Smooth muscle cell (in vitro differentiated cells): ENCODE measurements at regions not wholly inside any gene's neighbourhood (a gene's known extent, or its start where the extent isn't known, plus 50 kb on each side); places are given as distances from the start of the nearest gene placed in this dataset.

Experiments used
- DNase-seq: peaks from one replicate; lab custom pipeline; 2025; ENCODE audit not compliant: unreplicated experiment; lab: John Stamatoyannopoulos, UW
- H2AFZ ChIP-seq: fragments of 200-600 bp; sonication (generic); 2 replicates; pipeline ENCODE4 v1.6.0; 2016; ENCODE audit warnings: antibody characterized with exemption, low read depth, mild to moderate bottlenecking
- H3F3A ChIP-seq: fragments of 200-600 bp; sonication (generic); 2 replicates; pipeline ENCODE4 v1.6.0; 2017; ENCODE audit warnings: antibody characterized with exemption, low read depth
- H3K27ac ChIP-seq: fragments of 200-600 bp; sonication (generic); 2 replicates; pipeline ENCODE4 v1.5.1; 2016; ENCODE audit warnings: low read depth, mild to moderate bottlenecking
- H3K27me3 ChIP-seq: fragments of 200-600 bp; sonication (generic); 2 replicates; pipeline ENCODE4 v1.6.1; 2016; ENCODE audit warnings: low read depth, mild to moderate bottlenecking
- H3K36me3 ChIP-seq: fragments of 200-600 bp; sonication (generic); 2 replicates; pipeline ENCODE4 v1.5.1; 2016; ENCODE audit warnings: low read depth
- H3K4me1 ChIP-seq: fragments of 200-600 bp; sonication (generic); 2 replicates; pipeline ENCODE4 v1.5.1; 2016; ENCODE audit warnings: low read depth
- H3K4me2 ChIP-seq: fragments of 200-600 bp; sonication (generic); 2 replicates; pipeline ENCODE4 v1.6.0; 2016; ENCODE audit warnings: mild to moderate bottlenecking
- H3K4me3 ChIP-seq: fragments of 200-600 bp; sonication (generic); 2 replicates; pipeline ENCODE4 v1.5.1; 2016; ENCODE audit warnings: mild to moderate bottlenecking
- H3K79me2 ChIP-seq: fragments of 200-600 bp; sonication (generic); 2 replicates; pipeline ENCODE4 v1.6.0; 2016; ENCODE audit warnings: low read depth, mild to moderate bottlenecking
- H3K9ac ChIP-seq: fragments of 200-600 bp; sonication (generic); 2 replicates; pipeline ENCODE4 v1.6.0; 2016; ENCODE audit warnings: low read depth
- H3K9me3 ChIP-seq: fragments of 200-600 bp; sonication (generic); replicated peaks from 2 replicates; pipeline ENCODE4 v1.5.1; 2016; ENCODE audit warnings: low read depth
- H4K20me1 ChIP-seq: fragments of 200-600 bp; sonication (generic); 2 replicates; pipeline ENCODE4 v1.6.0; 2016; ENCODE audit warnings: low read depth
- CTCF ChIP-seq: fragments of 200-600 bp; sonication (generic); IDR thresholded peaks from 2 replicates; pipeline ENCODE4 v1.5.1; 2017; ENCODE audit warnings: borderline replicate concordance, mild to moderate bottlenecking, antibody characterized with exemption; ENCODE audit not compliant: insufficient read depth, poor library complexity, severe bottlenecking
- WGBS: methylation state at CpG from one replicate; pipeline ENCODE4 v1.1.7; 2016; ENCODE audit warnings: low lambda C conversion rate; 5-methylcytosine and 5-hydroxymethylcytosine counted together

DNA sequence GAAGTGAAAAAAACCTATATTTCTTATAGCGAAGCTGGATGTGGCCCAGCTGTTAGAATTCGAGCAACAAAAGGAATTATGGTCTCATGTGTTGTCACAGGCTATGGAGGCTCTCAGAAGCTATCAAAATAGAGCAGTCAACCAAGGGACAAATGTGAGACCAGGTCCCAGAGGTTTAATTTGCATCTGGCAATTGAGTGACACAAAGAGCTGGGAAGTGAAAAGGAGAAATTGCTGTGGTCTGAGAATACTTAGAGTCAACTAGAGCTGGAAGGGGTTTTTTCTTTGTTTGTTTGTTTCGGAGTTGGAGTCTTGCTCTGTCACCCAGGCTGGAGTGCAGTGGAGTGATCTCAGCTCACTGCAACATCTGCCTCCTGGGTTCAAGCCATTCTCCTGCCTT lies 61.3 kb upstream of the SMAD3 start:
- TF ChIP-seq CTCF, result no peak
- WGBS, result 93% methylated on average over 3 of the region's 3 CpGs
- no peak for DNase-seq
- no peaks in the 10 kb centered on the region for H4K20me1 ChIP-seq
- no peak overlapping the region for H3K4me3 ChIP-seq
- no peaks in the 10 kb centered on the region for H3K4me1 ChIP-seq
- H3K9ac ChIP-seq, result no peak overlapping the region
- no peak overlapping the region for H2AFZ ChIP-seq
- H3K36me3 ChIP-seq, result no peaks in the 10 kb centered on the region
- no peaks in the 10 kb centered on the region for H3K27me3 ChIP-seq
- no peak overlapping the region for H3K4me2 ChIP-seq
- H3K9me3 ChIP-seq, result no peaks in the 10 kb centered on the region
- no peak overlapping the region for H3K27ac ChIP-seq
- no peaks in the 10 kb centered on the region for H3K79me2 ChIP-seq
- H3F3A ChIP-seq, result no peaks in the 10 kb centered on the region

GRCh38 chr15:67005294-67005996 lies 60.0 kb upstream of the SMAD3 start:
- no peak overlapping the region for H3K27ac ChIP-seq
- DNase-seq, result no peak
- H3K9ac ChIP-seq, result no peak overlapping the region
- H3K4me2 ChIP-seq, result no peak overlapping the region
- no peaks in the 10 kb centered on the region for H3K27me3 ChIP-seq
- no peaks in the 10 kb centered on the region for H3K79me2 ChIP-seq
- H3K4me3 ChIP-seq, result no peak overlapping the region
- WGBS, result 91% methylated on average over 10 of the region's 10 CpGs
- H3K36me3 ChIP-seq, result no peaks in the 10 kb centered on the region
- no peaks in the 10 kb centered on the region for H3K4me1 ChIP-seq
- H3F3A ChIP-seq, result no peaks in the 10 kb centered on the region
- H4K20me1 ChIP-seq, result no peaks in the 10 kb centered on the region
- H3K9me3 ChIP-seq, result no peaks in the 10 kb centered on the region
- no peak for TF ChIP-seq CTCF
- H2AFZ ChIP-seq, result no peak overlapping the region

GRCh38 chr15:67006083-67007065 lies 59.0 kb upstream of the SMAD3 start:
- TF ChIP-seq CTCF, result no peak
- Histone ChIP-seq H3K4me2 (no peak overlapping the region), H3K27ac (no peak overlapping the region), H3K4me1 (no peaks in the 10 kb centered on the region), H3K36me3 (no peaks in the 10 kb centered on the region), H3K79me2 (no peaks in the 10 kb centered on the region), H3K27me3 (no peaks in the 10 kb centered on the region), H3K9me3 (no peaks in the 10 kb centered on the region), H4K20me1 (no peaks in the 10 kb centered on the region), H2AFZ (no peak overlapping the region), H3F3A (no peaks in the 10 kb centered on the region), H3K4me3 (no peak overlapping the region), H3K9ac (no peak overlapping the region)
- 91% methylated on average over 10 of the region's 10 CpGs for WGBS
- DNase-seq, result no peak
